LNCAP (cell line): ENCODE measurements at regions not wholly inside any gene's neighbourhood (a gene's known extent, or its start where the extent isn't known, plus 50 kb on each side); places are given as distances from the start of the nearest gene placed in this dataset.

Experiments
- CTCF ChIP-seq: fragments of 450-650 bp; IDR thresholded peaks from 2 replicates; pipeline ENCODE4 v1.5.1; 2017; ENCODE audit warnings: mild to moderate bottlenecking

GRCh38 chr17:5915337-5915736 is 154.8 kb upstream of the WSCD1 start:
- TF ChIP-seq CTCF, result no peak

GRCh38 chr17:5919089-5919488 is 151.1 kb upstream of the WSCD1 start:
- no peak for TF ChIP-seq CTCF

GRCh38 chr17:5921512-5922282 is 148.5 kb upstream of the WSCD1 start:
- no peak for TF ChIP-seq CTCF

- TF ChIP-seq CTCF, result no peak
Observed at GRCh38 chr17:5922476-5922875, 147.7 kb upstream of the WSCD1 start.

- no peak for TF ChIP-seq CTCF
Observed at GRCh38 chr17:5929721-5930120, 140.5 kb upstream of the WSCD1 start.

GRCh38 chr17:5931616-5932015 is 138.6 kb upstream of the WSCD1 start:
- TF ChIP-seq CTCF, result no peak

GRCh38 chr17:5933430-5933829 is 136.7 kb upstream of the WSCD1 start:
- TF ChIP-seq CTCF, result no peak

- TF ChIP-seq CTCF, result no peak
Observed at GRCh38 chr17:5941258-5941657, 128.9 kb upstream of the WSCD1 start.
